MM.1S (cell line): ENCODE measurements at regions not wholly inside any gene's neighbourhood (a gene's known extent, or its start where the extent isn't known, plus 50 kb on each side); places are given as distances from the start of the nearest gene placed in this dataset.

Experiments used
- DNase-seq: peaks from one replicate; pipeline ENCODE4 v3.0.0-alpha.2; 2015
- H2AFZ ChIP-seq: fragments of 300-600 bp; sonication (generic); 2 replicates; pipeline ENCODE4 v1.6.0; 2016; ENCODE audit warnings: antibody characterized with exemption, low read length
- H3F3A ChIP-seq: fragments of 300-600 bp; sonication (generic); 2 replicates; pipeline ENCODE4 v1.6.1; 2016; ENCODE audit warnings: mild to moderate bottlenecking, antibody characterized with exemption, low read length, moderate library complexity, mixed read lengths; ENCODE audit not compliant: insufficient read depth
- H3K27ac ChIP-seq: fragments of 300-600 bp; sonication (generic); 2 replicates; pipeline ENCODE4 v1.5.1; 2016; ENCODE audit warnings: mild to moderate bottlenecking, low read length
- H3K27me3 ChIP-seq: fragments of 300-600 bp; sonication (generic); replicated peaks from 2 replicates; pipeline ENCODE4 v1.6.0; 2016; ENCODE audit warnings: low read length; ENCODE audit not compliant: insufficient read depth
- H3K36me3 ChIP-seq: fragments of 300-600 bp; sonication (generic); replicated peaks from 2 replicates; pipeline ENCODE4 v1.6.1; 2016; ENCODE audit warnings: mild to moderate bottlenecking, low read length, mixed read lengths; ENCODE audit not compliant: insufficient read depth
- H3K4me1 ChIP-seq: fragments of 300-600 bp; sonication (generic); 2 replicates; pipeline ENCODE4 v1.6.1; 2016; ENCODE audit warnings: low read length, mixed read lengths
- H3K4me2 ChIP-seq: fragments of 300-600 bp; sonication (generic); 2 replicates; pipeline ENCODE4 v1.6.0; 2016; ENCODE audit warnings: low read depth, low read length
- H3K4me3 ChIP-seq: fragments of 300-600 bp; sonication (generic); 2 replicates; pipeline ENCODE4 v1.5.1; 2016; ENCODE audit warnings: low read length, mixed read lengths
- H3K79me2 ChIP-seq: fragments of 300-600 bp; sonication (generic); 2 replicates; pipeline ENCODE4 v1.6.1; 2016; ENCODE audit warnings: mixed run types, low read length, mixed read lengths
- H3K9ac ChIP-seq: fragments of 300-600 bp; sonication (generic); 2 replicates; pipeline ENCODE4 v1.6.1; 2016; ENCODE audit warnings: low read length, mixed read lengths
- H3K9me2 ChIP-seq: fragments of 300-600 bp; sonication (generic); replicated peaks from 2 replicates; pipeline ENCODE4 v1.6.1; 2016; ENCODE audit warnings: mild to moderate bottlenecking, low read length, mixed read lengths; ENCODE audit not compliant: insufficient read depth
- H3K9me3 ChIP-seq: fragments of 300-600 bp; sonication (generic); replicated peaks from 2 replicates; pipeline ENCODE4 v1.6.1; 2016; ENCODE audit warnings: mild to moderate bottlenecking, low read length, mixed read lengths; ENCODE audit not compliant: insufficient read depth
- H4K20me1 ChIP-seq: fragments of 300-600 bp; sonication (generic); 2 replicates; pipeline ENCODE4 v1.6.1; 2016; ENCODE audit warnings: mild to moderate bottlenecking, low read length, moderate library complexity, mixed read lengths; ENCODE audit not compliant: insufficient read depth
- EZH2 ChIP-seq: fragments of 300-600 bp; sonication (generic); optimal IDR thresholded peaks from 2 replicates; pipeline ENCODE3; 2017; ENCODE audit warnings: low read depth, mild to moderate bottlenecking, antibody characterized with exemption, low read length, mixed read lengths
- EZH2phosphoT487 ChIP-seq: fragments of 300-600 bp; sonication (generic); IDR thresholded peaks from 2 replicates; pipeline ENCODE4 v1.6.1; 2018; ENCODE audit warnings: antibody characterized with exemption, low read length
- TF ChIP-seq, protein P1 (sequence below): fragments of 300-600 bp; sonication (generic); IDR thresholded peaks from 2 replicates; pipeline ENCODE4 v1.5.1; 2016; ENCODE audit warnings: antibody characterized with exemption, low read length, mixed read lengths

DNA sequence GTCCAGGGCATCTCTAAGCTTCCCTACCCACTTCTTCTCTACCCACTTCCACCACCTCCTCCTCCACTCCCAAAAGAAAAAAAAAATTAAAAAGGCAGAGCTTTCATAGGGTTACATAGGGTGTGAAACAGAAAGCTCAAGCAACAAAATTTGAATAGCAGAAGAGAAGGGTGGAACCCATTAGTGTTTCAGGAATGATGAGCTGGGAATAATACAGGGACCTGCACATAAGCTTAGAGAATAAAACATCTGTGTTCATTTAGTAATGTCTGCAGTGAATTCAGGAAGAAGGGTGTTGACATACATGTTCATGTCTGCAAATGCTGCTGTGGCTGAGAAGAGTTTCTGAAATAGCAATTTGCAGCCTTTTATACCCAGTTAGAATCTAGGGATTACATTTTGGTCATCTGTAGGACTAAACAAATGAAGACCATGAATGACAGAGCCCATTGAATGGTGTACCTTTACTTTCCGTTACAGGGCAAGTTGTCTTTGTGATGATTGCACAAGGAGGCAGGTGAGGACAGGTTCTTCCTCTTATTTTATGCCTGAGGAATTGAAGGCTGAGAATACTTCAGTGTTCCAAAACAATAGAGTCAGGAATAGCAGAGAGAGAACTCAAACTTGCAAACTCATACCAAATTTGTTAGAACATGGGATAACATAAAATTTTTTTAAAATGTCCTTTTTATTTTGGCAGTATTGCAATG is 975.1 kb downstream of the TFAP2A start:
- Histone ChIP-seq H3F3A (no peaks in the 10 kb centered on the region), H3K27me3 (no peaks in the 10 kb centered on the region), H3K4me2 (no peak overlapping the region), H3K27ac (no peak overlapping the region), H3K9ac (no peak overlapping the region), H3K79me2 (no peaks in the 10 kb centered on the region), H3K4me1 (no peaks in the 10 kb centered on the region), H3K9me2 (no peaks in the 10 kb centered on the region), H2AFZ (no peak overlapping the region), H3K36me3 (no peaks in the 10 kb centered on the region), H3K4me3 (no peak overlapping the region), H3K9me3 (no peaks in the 10 kb centered on the region), H4K20me1 (no peaks in the 10 kb centered on the region)
- TF ChIP-seq, protein P1, sequence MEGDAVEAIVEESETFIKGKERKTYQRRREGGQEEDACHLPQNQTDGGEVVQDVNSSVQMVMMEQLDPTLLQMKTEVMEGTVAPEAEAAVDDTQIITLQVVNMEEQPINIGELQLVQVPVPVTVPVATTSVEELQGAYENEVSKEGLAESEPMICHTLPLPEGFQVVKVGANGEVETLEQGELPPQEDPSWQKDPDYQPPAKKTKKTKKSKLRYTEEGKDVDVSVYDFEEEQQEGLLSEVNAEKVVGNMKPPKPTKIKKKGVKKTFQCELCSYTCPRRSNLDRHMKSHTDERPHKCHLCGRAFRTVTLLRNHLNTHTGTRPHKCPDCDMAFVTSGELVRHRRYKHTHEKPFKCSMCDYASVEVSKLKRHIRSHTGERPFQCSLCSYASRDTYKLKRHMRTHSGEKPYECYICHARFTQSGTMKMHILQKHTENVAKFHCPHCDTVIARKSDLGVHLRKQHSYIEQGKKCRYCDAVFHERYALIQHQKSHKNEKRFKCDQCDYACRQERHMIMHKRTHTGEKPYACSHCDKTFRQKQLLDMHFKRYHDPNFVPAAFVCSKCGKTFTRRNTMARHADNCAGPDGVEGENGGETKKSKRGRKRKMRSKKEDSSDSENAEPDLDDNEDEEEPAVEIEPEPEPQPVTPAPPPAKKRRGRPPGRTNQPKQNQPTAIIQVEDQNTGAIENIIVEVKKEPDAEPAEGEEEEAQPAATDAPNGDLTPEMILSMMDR = no peak
- TF ChIP-seq EZH2phosphoT487 (no peak), EZH2 (no peak)
- DNase-seq = no peak

DNA sequence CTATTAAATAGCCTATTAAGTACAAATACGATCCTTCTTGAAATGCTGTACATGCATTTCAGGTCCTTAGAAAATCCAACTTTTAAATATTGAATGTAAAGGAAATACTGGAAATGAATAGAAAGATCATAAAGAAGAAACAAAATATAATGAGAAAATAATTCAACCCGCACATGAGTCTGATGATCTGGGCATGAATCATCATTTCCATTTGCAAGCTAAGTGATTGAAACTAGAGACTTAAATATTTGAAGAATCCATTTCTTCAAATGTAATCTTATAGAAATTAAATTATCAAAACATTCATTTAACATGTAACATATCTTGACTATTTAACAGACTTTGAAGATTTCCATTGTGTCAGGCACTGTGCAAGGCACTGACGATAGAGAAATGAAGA is 977.0 kb downstream of the TFAP2A start:
- Histone ChIP-seq H2AFZ (no peak overlapping the region), H3K36me3 (no peaks in the 10 kb centered on the region), H3K27ac (no peak overlapping the region), H3F3A (no peaks in the 10 kb centered on the region), H3K4me2 (no peak overlapping the region), H3K9ac (no peak overlapping the region), H4K20me1 (no peaks in the 10 kb centered on the region), H3K9me2 (no peaks in the 10 kb centered on the region), H3K27me3 (no peaks in the 10 kb centered on the region), H3K4me3 (no peak overlapping the region), H3K79me2 (no peaks in the 10 kb centered on the region), H3K4me1 (no peaks in the 10 kb centered on the region), H3K9me3 (no peaks in the 10 kb centered on the region)
- DNase-seq = no peak
- TF ChIP-seq EZH2phosphoT487 = no peak
- no peak for TF ChIP-seq EZH2
- TF ChIP-seq, protein P1 = no peak

DNA sequence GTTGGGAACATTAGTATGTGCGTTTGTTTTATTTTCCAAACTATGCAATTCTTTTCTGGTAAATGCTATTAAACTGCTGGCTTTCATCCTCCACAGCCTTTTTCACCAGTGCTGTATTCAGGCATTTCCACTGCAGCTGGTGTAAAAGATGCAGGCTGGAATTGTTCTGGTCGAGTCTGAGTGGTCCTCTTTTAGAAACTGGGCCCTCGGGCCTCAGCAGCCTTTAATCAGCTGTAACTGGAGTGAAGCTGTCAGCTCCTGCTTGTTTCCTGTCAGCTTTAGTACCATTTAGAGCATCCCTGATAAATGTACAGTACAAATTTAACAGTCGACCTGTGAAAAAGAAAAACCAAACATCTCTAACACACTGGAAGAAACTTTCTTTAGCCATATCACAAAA is 979.6 kb downstream of the TFAP2A start:
- Histone ChIP-seq H3K9ac (no peak overlapping the region), H3K9me3 (no peaks in the 10 kb centered on the region), H3K27ac (no peak overlapping the region), H3K79me2 (no peaks in the 10 kb centered on the region), H3K9me2 (no peaks in the 10 kb centered on the region), H3K4me1 (no peaks in the 10 kb centered on the region), H2AFZ (no peak overlapping the region), H3F3A (no peaks in the 10 kb centered on the region), H3K27me3 (no peaks in the 10 kb centered on the region), H3K4me3 (no peak overlapping the region), H4K20me1 (no peaks in the 10 kb centered on the region), H3K36me3 (no peaks in the 10 kb centered on the region), H3K4me2 (no peak overlapping the region)
- TF ChIP-seq EZH2phosphoT487 (no peak), EZH2 (no peak)
- TF ChIP-seq, protein P1 = no peak
- DNase-seq = no peak
